ENCODE measurements at regions not wholly inside any gene's neighbourhood (a gene's known extent, or its start where the extent isn't known, plus 50 kb on each side); places are given as distances from the start of the nearest gene placed in this dataset.

DNA sequence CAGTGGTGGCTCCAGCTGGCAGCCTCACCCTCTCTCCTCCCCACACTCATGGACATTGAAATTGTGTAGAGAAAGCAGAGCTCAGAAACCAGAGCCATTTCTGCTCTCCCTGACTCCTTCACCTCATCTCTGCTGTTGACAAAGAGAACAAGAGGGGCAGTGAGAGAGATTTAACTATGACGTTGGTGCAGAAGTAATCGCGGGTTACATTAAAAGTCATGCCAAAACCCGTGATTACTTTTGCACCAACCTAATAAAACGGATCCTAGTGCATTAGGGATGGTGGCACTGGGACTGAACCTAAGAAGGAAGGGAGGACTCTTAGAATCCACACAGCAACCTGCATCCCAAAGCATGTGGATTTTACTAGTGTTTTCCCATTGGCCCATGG, 113.3 kb upstream of the CDC42EP3 start:
- DNase-seq (no peak), ATAC-seq (no peak)
- no peak overlapping the region for H3K4me3 Mint-ChIP-seq
- H3K27me3 Mint-ChIP-seq = no peaks in the 10 kb centered on the region
- no peak overlapping the region for H3K27ac Mint-ChIP-seq
- peaks cover 28 to 30% of the 10 kb centered on the region in 2 donors for H3K9me3 Mint-ChIP-seq
- H3K4me1 Mint-ChIP-seq = no peaks in the 10 kb centered on the region

DNA sequence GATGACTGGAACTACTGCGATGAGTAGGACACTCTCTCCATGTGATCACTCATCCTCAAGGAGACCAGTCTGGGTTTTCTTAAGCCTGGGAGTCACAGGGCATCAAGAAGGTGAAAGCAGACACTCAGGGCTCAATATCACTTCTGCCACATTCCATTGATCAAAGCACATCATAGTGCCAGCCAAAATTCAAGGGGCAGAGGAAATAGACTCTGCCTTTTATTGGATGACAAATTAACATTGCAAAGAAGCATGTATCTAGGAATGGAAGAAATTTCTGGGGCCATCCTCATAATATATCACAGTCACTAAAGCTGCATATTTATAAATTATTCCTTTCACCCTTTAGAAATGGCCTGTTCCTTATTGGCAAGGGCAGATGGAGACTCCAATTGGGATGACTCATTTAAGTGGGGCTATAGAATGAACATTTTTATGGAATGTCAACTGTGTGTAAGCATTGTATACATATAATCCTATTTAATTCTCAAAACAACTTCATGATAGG, 114.8 kb upstream of the CDC42EP3 start:
- H3K9me3 Mint-ChIP-seq = peaks cover 32 to 33% of the 10 kb centered on the region in 2 donors
- H3K4me1 Mint-ChIP-seq = no peaks in the 10 kb centered on the region
- no peaks in the 10 kb centered on the region for H3K27me3 Mint-ChIP-seq
- ATAC-seq = no peak
- H3K4me3 Mint-ChIP-seq = no peak overlapping the region
- H3K27ac Mint-ChIP-seq = no peak overlapping the region
- DNase-seq = no peak

DNA sequence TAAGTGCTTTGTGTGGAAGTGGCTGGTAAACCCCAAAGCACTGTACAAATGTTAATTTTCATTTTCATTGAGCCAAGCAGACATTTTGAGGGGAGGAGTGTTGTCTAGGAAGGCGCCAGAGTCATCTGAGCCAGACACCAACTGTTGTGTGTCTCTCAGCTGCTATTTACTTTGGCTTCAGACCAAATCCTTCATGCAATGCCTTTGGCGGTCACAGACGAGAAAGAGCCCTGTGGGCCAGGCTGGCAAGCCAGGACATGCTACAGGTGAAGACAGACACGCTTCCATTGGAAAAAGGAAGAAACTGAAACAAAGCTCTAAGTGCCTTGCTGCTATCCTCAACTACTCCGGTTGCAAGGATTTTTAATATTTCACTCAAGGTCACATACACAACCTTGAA, 115.4 kb upstream of the CDC42EP3 start:
- no peaks in the 10 kb centered on the region for H3K4me1 Mint-ChIP-seq
- H3K4me3 Mint-ChIP-seq = no peak overlapping the region
- no peak for ATAC-seq
- peaks cover 32 to 33% of the 10 kb centered on the region in 2 donors for H3K9me3 Mint-ChIP-seq
- no peak overlapping the region for H3K27ac Mint-ChIP-seq
- no peaks in the 10 kb centered on the region for H3K27me3 Mint-ChIP-seq
- no peak for DNase-seq

DNA sequence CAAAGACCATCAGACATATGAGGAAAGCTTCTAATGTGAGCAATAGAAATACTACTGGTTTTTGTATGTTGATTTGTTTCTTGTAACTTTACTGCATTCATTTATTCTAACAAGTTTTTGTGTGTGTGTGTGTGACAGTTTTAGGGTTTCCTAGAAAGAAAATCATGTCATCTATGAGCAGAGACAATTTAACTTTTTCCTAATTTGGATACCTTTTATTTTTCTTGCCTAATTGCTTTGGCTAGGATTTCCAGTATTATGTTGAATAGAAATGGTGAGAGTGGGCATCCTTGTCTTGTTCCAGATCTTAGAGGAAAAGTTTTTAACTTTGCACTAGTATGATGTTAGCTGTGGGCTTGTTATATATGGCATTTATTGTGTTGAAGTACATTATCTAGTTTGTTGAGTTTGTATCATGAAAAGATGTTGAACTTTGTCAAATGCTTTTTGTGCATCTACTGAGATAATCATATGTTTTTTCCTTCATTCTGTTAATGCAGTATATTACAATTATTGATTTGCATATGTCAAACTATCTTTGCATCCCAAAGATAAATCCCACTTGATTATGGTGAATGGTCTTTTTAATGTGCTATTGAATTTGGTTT, 117.3 kb upstream of the CDC42EP3 start:
- ATAC-seq (no peak), DNase-seq (no peak)
- Mint-ChIP-seq H3K4me3 (no peak overlapping the region), H3K27ac (no peak overlapping the region), H3K27me3 (no peaks in the 10 kb centered on the region), H3K4me1 (no peaks in the 10 kb centered on the region), H3K9me3 (peaks cover 32 to 40% of the 10 kb centered on the region in 2 donors)

DNA sequence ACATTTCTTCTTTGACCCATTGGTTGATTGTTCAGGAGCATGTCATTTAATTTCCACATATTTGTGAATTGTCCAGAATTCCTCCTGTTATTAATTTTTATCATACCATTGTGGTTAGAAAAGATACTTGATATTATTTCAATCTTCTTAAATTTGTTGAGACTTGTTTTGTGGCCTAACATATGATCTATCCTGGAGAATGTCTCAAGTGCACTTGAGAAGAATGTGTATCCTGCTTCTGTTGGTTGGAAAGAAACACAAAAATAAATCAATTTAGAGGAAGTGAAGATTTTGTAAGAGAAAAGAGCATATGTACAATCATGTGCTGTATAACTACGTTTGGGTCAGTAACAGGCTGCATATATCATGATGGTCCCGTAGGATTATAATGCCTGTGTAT, 118.6 kb upstream of the CDC42EP3 start:
- Mint-ChIP-seq H3K4me1 (no peaks in the 10 kb centered on the region), H3K9me3 (peaks cover 36 to 40% of the 10 kb centered on the region in 2 donors), H3K27me3 (no peaks in the 10 kb centered on the region), H3K27ac (no peak overlapping the region), H3K4me3 (no peak overlapping the region)
- DNase-seq (no peak), ATAC-seq (no peak)

DNA sequence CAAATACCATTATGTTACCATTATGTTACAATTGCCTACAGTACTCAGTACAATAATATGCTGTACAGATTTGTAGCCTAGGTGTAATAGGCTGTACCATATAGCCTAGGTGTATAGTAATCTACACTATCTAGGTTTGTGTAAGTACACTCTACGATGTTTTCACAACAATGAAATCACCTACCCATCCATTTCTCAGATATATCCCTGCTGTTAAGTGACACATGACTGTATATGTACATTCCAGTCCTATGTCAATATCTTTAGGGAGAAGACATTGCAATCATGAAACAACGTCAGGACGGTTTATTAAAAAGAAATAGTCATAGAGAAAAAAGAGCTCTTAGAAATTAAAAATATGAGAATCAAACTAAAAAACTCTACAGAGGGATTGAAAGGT, 119.0 kb upstream of the CDC42EP3 start:
- Mint-ChIP-seq H3K4me1 (no peaks in the 10 kb centered on the region), H3K27me3 (no peaks in the 10 kb centered on the region), H3K4me3 (no peak overlapping the region), H3K27ac (no peak overlapping the region), H3K9me3 (peaks cover 36 to 40% of the 10 kb centered on the region in 2 donors)
- DNase-seq (no peak), ATAC-seq (no peak)

DNA sequence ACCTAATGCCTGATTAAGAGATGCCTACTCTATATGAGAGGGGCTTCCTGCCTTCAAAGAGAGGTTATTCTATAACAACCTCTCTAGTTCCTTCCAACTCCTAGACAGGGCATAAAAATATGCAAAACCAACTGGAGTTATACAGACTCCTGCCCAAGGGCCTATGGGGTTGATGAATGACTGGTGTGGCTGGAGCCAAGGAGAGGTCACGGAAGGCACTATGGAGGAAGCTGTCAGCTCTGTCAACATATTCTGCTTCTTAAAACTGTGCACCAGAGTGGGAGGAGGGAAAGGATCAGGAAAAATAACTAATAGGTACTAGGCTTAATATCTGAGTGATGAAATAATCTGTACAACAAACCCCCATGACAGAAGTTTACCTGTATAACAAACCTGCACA, 120.9 kb upstream of the CDC42EP3 start:
- Mint-ChIP-seq H3K27me3 (no peaks in the 10 kb centered on the region), H3K4me3 (no peak overlapping the region), H3K9me3 (peaks cover 31 to 34% of the 10 kb centered on the region in 2 donors), H3K27ac (no peak overlapping the region), H3K4me1 (no peaks in the 10 kb centered on the region)
- ATAC-seq (no peak), DNase-seq (no peak)

DNA sequence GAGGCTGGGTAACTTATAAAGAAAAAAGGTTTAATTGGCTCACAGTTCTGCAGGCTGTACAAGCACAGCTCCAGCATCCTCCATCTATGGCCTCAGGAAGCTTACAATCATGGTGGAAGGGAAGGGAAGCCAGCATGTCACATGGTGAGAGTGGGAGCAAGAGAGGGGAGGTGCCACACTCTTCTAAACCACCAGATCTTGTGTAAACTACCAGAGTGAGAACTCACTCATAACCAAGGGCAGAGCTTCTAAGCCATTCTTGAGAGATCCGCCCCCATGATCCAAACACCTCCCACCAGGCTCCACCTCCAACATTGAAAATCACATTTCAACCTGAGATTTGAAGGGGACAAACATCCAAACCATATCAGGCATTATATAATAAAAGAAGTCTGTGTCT, 121.6 kb upstream of the CDC42EP3 start:
- Mint-ChIP-seq H3K27ac (no peak overlapping the region), H3K4me3 (no peak overlapping the region), H3K9me3 (peaks cover 26 to 27% of the 10 kb centered on the region in 2 donors), H3K27me3 (no peaks in the 10 kb centered on the region), H3K4me1 (no peaks in the 10 kb centered on the region)
- DNase-seq (no peak), ATAC-seq (no peak)

DNA sequence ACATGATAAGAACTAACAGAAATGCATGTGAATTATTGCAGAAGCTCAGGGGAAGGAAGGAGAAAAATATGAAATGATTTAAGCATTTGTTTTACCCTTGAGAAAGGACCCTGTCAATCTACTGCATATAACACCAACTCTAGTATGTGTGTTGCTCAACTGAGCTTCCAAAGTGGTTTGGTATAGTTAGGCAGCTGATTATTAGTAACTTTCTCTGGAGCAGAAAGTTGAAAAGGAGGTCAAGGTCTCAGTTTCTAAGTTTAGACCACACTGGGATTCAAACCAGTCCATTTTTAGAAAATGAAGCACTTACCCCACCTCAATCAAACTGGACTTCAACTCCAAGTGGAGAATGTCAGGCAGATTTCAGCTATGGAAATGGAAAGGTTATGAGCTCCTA, 123.3 kb upstream of the CDC42EP3 start:
- ATAC-seq (no peak), DNase-seq (no peak)
- Mint-ChIP-seq H3K27ac (no peak overlapping the region), H3K4me3 (no peak overlapping the region), H3K4me1 (no peaks in the 10 kb centered on the region), H3K27me3 (no peaks in the 10 kb centered on the region), H3K9me3 (peaks cover 9 to 10% of the 10 kb centered on the region in 2 donors)

DNA sequence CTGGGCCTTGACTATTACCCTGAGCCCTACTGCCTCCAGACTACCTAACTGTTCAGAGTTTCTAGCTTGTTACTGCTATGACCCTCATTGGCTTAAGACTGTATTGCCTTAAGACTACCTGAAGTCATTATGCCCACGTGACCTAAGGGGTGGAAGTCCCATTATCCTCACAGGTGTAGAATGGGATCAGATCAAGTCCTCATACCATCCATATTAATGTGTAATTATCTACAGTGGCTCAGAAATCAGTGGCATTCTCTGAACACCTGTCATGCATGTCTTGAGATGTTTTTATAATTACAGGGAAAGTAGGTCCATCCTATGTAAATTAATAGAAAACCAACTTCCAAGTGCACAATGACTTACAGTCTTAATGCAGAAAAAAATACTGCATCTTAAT, 124.0 kb upstream of the CDC42EP3 start:
- ATAC-seq (no peak), DNase-seq (no peak)
- Mint-ChIP-seq H3K27ac (no peak overlapping the region), H3K4me3 (no peak overlapping the region), H3K4me1 (no peaks in the 10 kb centered on the region), H3K27me3 (no peaks in the 10 kb centered on the region), H3K9me3 (peaks cover 4 to 7% of the 10 kb centered on the region in 2 donors)

DNA sequence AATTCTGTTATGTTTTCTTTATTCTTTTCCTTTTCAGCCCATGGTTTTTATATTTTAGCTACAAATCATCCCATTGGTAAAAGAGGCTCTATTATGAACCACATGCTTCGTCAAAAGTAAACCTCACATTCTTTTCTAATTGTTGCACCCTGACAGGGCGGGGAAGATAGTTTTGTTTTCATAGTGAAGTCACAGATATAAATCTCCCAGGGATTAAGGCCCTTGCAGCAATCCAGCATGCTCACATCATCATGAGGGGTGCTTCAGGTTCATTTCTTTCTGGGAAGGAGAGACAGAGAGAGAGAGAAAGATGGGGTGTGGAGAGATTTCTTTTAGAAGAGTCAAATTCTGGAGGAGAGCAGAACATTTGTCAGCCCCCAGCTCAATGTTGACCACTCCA, 124.5 kb upstream of the CDC42EP3 start:
- ATAC-seq (no peak), DNase-seq (no peak)
- Mint-ChIP-seq H3K9me3 (peaks cover 4 to 7% of the 10 kb centered on the region in 2 donors), H3K4me1 (no peaks in the 10 kb centered on the region), H3K4me3 (no peak overlapping the region), H3K27me3 (no peaks in the 10 kb centered on the region), H3K27ac (no peak overlapping the region)

DNA sequence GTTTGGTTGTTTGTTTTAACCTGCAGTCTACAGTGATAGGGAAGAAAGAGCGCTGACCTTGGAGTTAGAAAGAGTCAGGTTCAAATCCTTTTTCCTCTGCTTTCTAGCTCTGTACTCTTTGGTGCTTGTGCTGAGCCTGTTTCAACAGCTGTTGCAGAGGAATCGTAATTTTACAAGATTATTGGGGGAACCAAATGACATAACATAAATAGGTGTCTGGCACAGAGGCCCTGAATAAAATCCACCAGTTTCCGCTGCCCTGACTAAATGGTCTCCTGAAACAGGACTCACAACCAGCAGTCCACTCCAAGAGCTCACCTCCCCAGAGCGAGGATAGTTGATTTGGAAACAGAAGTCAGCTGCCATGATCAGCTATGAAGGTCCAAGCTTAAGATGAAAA, 125.0 kb upstream of the CDC42EP3 start:
- H3K27me3 Mint-ChIP-seq = no peaks in the 10 kb centered on the region
- H3K9me3 Mint-ChIP-seq = peaks cover 4 to 7% of the 10 kb centered on the region in 2 donors
- no peaks in the 10 kb centered on the region for H3K4me1 Mint-ChIP-seq
- no peak overlapping the region for H3K4me3 Mint-ChIP-seq
- H3K27ac Mint-ChIP-seq = no peak overlapping the region
- no peak for ATAC-seq
- no peak for DNase-seq

DNA sequence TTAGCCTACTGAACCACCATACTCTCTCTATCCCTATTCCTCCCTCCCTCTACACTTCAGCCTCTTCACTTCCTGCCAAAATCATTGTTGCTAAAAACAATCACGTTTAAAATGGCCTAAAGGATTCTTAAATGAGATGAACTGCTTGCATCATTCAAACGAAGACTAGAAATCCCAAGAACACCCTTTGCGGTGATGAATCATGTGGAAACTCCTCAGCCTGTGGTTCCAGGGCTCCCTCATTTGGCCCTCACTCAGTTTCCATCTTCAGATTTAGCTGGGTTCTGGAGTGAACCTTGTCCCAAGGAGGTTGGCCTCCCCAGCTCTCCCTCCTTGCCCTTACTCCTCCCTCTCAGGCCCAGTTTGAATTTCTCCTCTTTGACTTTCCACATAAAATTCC, 125.6 kb upstream of the CDC42EP3 start:
- H3K4me1 Mint-ChIP-seq = no peaks in the 10 kb centered on the region
- H3K27me3 Mint-ChIP-seq = no peaks in the 10 kb centered on the region
- ATAC-seq (no peak), DNase-seq (no peak)
- peak overlapping the region in 1 of 2 donors; percentile 12 for H3K27ac Mint-ChIP-seq
- H3K4me3 Mint-ChIP-seq = no peak overlapping the region
- peaks cover 4 to 7% of the 10 kb centered on the region in 2 donors for H3K9me3 Mint-ChIP-seq

DNA sequence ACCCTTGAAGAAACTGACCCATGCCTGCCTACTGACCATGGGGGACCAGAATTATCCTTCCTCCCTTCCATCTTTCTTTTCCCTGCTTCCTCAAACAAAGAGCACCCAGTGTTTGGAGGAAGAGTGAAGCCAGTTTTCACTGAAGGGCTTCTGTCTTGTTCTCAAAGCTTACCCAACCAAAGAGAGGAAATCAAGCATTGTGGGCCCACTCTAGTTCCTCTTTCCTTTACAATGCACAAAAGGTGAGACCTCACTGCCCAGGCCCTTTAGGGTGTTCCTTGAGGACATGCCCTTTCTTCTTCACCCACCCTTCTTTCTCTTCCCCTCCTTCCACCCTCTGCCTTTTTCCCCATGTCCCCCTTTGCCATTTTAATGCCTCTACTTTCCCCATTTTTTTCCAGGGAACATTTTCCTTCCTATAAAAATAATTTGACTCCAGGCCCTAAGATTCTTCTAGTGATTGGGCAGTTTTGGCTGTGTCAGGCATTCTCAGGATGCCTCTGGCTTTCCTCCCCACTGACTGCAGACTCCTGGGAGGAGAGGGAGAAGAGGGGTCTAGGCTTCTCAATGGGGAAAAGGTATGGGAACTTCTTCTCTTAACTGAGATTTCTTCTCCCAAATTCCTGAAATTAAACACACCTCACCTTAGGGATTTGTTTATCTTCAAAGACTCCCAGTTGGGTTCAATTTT, 126.6 kb upstream of the RMDN2 start:
- Mint-ChIP-seq H3K9me3 (peaks cover 0 to 4% of the 10 kb centered on the region in 2 donors), H3K27ac (no peak overlapping the region), H3K27me3 (no peaks in the 10 kb centered on the region), H3K4me1 (no peaks in the 10 kb centered on the region), H3K4me3 (no peak overlapping the region)
- ATAC-seq (no peak), DNase-seq (no peak)

DNA sequence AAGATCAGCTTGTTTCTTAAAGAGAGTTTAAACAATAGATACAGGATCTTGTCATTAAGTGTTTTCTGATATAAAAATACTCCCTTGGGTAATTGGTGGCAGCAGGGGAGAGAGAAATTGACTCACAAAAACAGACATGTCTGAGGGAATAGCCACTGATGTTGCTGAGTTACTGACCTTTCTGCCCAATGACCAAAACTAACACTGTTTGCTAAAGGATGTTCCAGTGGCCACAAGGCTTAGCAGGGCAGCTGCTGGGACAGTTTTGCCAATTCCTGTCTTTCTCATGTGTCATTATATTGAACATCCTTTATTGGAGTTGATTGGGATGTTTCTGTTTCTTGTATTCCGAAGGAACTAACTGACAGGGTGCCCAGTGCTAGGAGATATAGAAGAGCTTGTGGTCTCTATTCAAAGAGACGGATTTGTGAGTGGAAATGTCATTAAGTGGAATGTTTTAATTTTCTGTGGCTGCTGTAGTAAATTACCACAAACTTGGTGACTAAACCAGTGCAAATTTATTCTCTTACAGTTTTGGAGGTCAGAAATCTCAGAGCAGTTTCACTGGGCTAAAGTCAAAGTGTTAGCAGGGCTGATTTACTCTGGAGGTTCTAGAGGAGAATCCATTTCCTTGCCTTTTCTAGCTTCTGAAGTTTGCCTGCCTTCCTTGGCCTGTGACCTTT, 124.8 kb upstream of the RMDN2 start:
- ATAC-seq = no peak
- Mint-ChIP-seq H3K27ac (no peak overlapping the region), H3K4me1 (no peaks in the 10 kb centered on the region)

DNA sequence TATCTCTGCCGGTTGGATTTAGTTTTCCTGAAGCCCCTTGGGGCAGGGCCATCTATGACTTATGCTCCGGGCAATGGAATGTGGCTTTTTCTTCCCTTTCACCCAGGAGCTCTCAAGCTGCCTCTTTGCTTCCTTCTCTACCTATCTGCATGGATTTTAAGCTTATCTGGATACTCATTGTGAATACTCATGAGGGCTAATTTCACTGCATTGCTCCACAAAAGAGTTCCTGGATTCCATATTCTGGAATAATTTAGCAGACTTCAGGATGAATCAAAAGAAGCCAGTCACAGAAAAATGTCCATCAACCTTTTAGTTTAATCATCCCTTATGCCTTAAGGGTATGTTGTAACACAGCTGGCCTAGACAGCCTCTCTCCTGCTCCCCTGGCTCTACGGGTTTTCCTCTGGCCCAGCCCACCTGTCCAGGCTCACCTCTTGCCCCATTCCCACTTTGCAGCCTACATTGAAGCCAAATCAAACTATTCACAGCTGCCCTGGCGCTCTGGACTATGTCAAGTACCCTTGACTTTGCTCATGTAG, 122.8 kb upstream of the RMDN2 start:
- DNase-seq (no peak), ATAC-seq (no peak)
- no peaks in the 10 kb centered on the region for H3K4me1 Mint-ChIP-seq
- H3K27ac Mint-ChIP-seq = no peak overlapping the region
- peaks cover 3 to 8% of the 10 kb centered on the region in 2 donors for H3K9me3 Mint-ChIP-seq
- no peak overlapping the region for H3K4me3 Mint-ChIP-seq
- no peaks in the 10 kb centered on the region for H3K27me3 Mint-ChIP-seq

More for the DNA sequence above, 124.8 kb upstream of the RMDN2 start:
- Mint-ChIP-seq H3K9me3 (no peaks in the 10 kb centered on the region), H3K4me3 (no peak overlapping the region), H3K27me3 (no peaks in the 10 kb centered on the region)
- DNase-seq = no peak
